Spleen (tissue), 7 donors: ENCODE measurements at regions not wholly inside any gene's neighbourhood (a gene's known extent, or its start where the extent isn't known, plus 50 kb on each side); places are given as distances from the start of the nearest gene placed in this dataset.

ENCODE experiments used
- POLR2A ChIP-seq, 3 donors: fragments of 450-650 bp; IDR thresholded peaks; one replicate each; pipeline ENCODE4 v1.5.1; 2017; ENCODE audit warnings: antibody characterized with exemption in 3 of 3, mild to moderate bottlenecking in 1 of 3
- POLR2AphosphoS5 ChIP-seq, 3 donors: sonication (generic); formaldehyde crosslinking; IDR thresholded peaks; one replicate each; pipeline ENCODE4 v1.5.1; 2017; ENCODE audit warnings: antibody characterized with exemption in 3 of 3
- TF ChIP-seq, protein P1 (sequence below), 11 experiments: fragments of 200-600 bp in 7 of 11; fragments of 450-650 bp in 4 of 11; sonication (generic) in 4 of 11; IDR thresholded peaks in 8 of 11; conservative IDR thresholded peaks in 3 of 11; 1 replicate in 7 of 11; 2 replicates in 4 of 11; pipeline versions ENCODE4 v1.4.0 to v1.8.0; 2016 to 2021; ENCODE audit warnings: antibody characterized with exemption in 11 of 11, inconsistent platforms in 4 of 11, mild to moderate bottlenecking in 1 of 11
- donor health status: DM: no; HTN: no; CAD: no; lungs with moderate emphysema.
- donor health status: DM: no; HTN: no; CAD: no.
- donor health status: DM: no; HTN: no; CAD: no.

- TF ChIP-seq, protein P1, sequence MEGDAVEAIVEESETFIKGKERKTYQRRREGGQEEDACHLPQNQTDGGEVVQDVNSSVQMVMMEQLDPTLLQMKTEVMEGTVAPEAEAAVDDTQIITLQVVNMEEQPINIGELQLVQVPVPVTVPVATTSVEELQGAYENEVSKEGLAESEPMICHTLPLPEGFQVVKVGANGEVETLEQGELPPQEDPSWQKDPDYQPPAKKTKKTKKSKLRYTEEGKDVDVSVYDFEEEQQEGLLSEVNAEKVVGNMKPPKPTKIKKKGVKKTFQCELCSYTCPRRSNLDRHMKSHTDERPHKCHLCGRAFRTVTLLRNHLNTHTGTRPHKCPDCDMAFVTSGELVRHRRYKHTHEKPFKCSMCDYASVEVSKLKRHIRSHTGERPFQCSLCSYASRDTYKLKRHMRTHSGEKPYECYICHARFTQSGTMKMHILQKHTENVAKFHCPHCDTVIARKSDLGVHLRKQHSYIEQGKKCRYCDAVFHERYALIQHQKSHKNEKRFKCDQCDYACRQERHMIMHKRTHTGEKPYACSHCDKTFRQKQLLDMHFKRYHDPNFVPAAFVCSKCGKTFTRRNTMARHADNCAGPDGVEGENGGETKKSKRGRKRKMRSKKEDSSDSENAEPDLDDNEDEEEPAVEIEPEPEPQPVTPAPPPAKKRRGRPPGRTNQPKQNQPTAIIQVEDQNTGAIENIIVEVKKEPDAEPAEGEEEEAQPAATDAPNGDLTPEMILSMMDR (IDR thresholded peaks at IDR 0.05 in 8 of 11, conservative IDR thresholded peaks at IDR 0.05 in 3 of 11) = no peak
- TF ChIP-seq POLR2A (IDR thresholded peaks at IDR 0.05) (no peak), POLR2AphosphoS5 (IDR thresholded peaks at IDR 0.05) (no peak)
Measured at GRCh38 chr2:7933672-7934071, 748.2 kb upstream of the ID2 start.
